WTC11 (cell line): ENCODE measurements at regions not wholly inside any gene's neighbourhood (a gene's known extent, or its start where the extent isn't known, plus 50 kb on each side); places are given as distances from the start of the nearest gene placed in this dataset.

Source experiments
- ATAC-seq: fragments of 200-7000 bp; cut with Tn5 transposase; 2 replicates; pipeline ENCODE4 v1.10.0; 2021; ENCODE audit warnings: mild to moderate bottlenecking, moderate library complexity
- CTCF ChIA-PET: fragments of 300-600 bp; sonication (Branson Sonifier 250); formaldehyde crosslinking; loops from one replicate; lab custom pipeline; 2021; ENCODE audit warnings: antibody characterized with exemption; lab: Charles Lee
- POLR2A ChIA-PET: fragments of 350-600 bp; sonication (Branson Sonifier 250); formaldehyde crosslinking; loops from one replicate; lab custom pipeline; 2021; ENCODE audit warnings: antibody characterized with exemption; lab: Charles Lee
- DNase-seq: peaks from one replicate; pipeline ENCODE4 v3.0.0; 2021; ENCODE audit warnings: low spot score
- H3K27ac Mint-ChIP-seq: 2 replicates; pipeline ENCODE4 v1.8.0; 2021; ENCODE audit warnings: mixed read lengths
- H3K27me3 Mint-ChIP-seq: 2 replicates; pipeline ENCODE4 v1.8.0; 2021; ENCODE audit warnings: low read depth, mild to moderate bottlenecking, moderate library complexity, mixed read lengths
- H3K36me3 Mint-ChIP-seq: 2 replicates; pipeline ENCODE4 v1.8.0; 2021; ENCODE audit warnings: mixed read lengths
- H3K4me1 Mint-ChIP-seq: 2 replicates; pipeline ENCODE4 v1.8.0; 2022; ENCODE audit warnings: mixed read lengths
- H3K4me3 Mint-ChIP-seq: 2 replicates; pipeline ENCODE4 v1.8.0; 2021; ENCODE audit warnings: mild to moderate bottlenecking, moderate library complexity, mixed read lengths
- H3K9me3 Mint-ChIP-seq: 2 replicates; pipeline ENCODE4 v1.8.0; 2021; ENCODE audit warnings: mixed read lengths
- CBFB ChIP-seq: sonication (generic); formaldehyde crosslinking; IDR thresholded peaks from 2 replicates; pipeline ENCODE4 v1.8.1; 2022; ENCODE audit warnings: mild to moderate bottlenecking, low read depth, missing genetic modification reagents
- FOXK1 ChIP-seq: sonication (generic); formaldehyde crosslinking; IDR thresholded peaks from 2 replicates; pipeline ENCODE4 v1.8.0; 2022; ENCODE audit warnings: mild to moderate bottlenecking, moderate library complexity, missing genetic modification reagents
- GTF2I ChIP-seq: fragments of 250-450 bp; sonication (Bioruptor Pico); conservative IDR thresholded peaks from 2 replicates; pipeline ENCODE4 v1.4.0; 2021; ENCODE audit warnings: mild to moderate bottlenecking
- JUN ChIP-seq: sonication (generic); formaldehyde crosslinking; IDR thresholded peaks from 2 replicates; pipeline ENCODE4 v1.8.0; 2023; ENCODE audit warnings: mild to moderate bottlenecking, missing genetic modification reagents
- MXD4 ChIP-seq: fragments of 250-450 bp; sonication (Bioruptor Pico); IDR thresholded peaks from 2 replicates; pipeline ENCODE4 v1.8.0; 2021; ENCODE audit warnings: mild to moderate bottlenecking, moderate library complexity, borderline replicate concordance
- NR3C1 ChIP-seq: sonication (generic); formaldehyde crosslinking; conservative IDR thresholded peaks from 2 replicates; pipeline ENCODE4 v1.8.1; 2023; ENCODE audit warnings: low read depth, mild to moderate bottlenecking, missing genetic modification reagents
- PRRX2 ChIP-seq: fragments of 250-450 bp; sonication (Bioruptor Pico); IDR thresholded peaks from 2 replicates; pipeline ENCODE4 v1.8.0; 2021; ENCODE audit warnings: mild to moderate bottlenecking
- RORB ChIP-seq: fragments of 250-450 bp; sonication (Bioruptor Pico); IDR thresholded peaks from 2 replicates; pipeline ENCODE4 v1.9.0; 2021; ENCODE audit warnings: mild to moderate bottlenecking
- SMAD4 ChIP-seq: sonication (generic); formaldehyde crosslinking; IDR thresholded peaks from 2 replicates; pipeline ENCODE4 v1.8.0; 2022; ENCODE audit warnings: mild to moderate bottlenecking, missing genetic modification reagents
- TP53 ChIP-seq: sonication (generic); formaldehyde crosslinking; IDR thresholded peaks from 2 replicates; pipeline ENCODE4 v1.8.1; 2023; ENCODE audit warnings: mild to moderate bottlenecking, missing genetic modification reagents
- ZNF263 ChIP-seq: sonication (generic); formaldehyde crosslinking; IDR thresholded peaks from 2 replicates; pipeline ENCODE4 v1.8.1; 2022; ENCODE audit warnings: low read depth, mild to moderate bottlenecking, moderate library complexity, missing genetic modification reagents
- TF ChIP-seq, protein P1 (sequence below): sonication (generic); formaldehyde crosslinking; IDR thresholded peaks from 2 replicates; pipeline ENCODE4 v1.8.0; 2022; ENCODE audit warnings: missing genetic modification reagents
- TF ChIP-seq, protein P2 (sequence below): fragments of 250-450 bp; sonication (Bioruptor Pico); conservative IDR thresholded peaks from 2 replicates; pipeline ENCODE4 v1.9.0; 2021; ENCODE audit warnings: mild to moderate bottlenecking
- TF ChIP-seq, protein P3 (sequence below): sonication (generic); formaldehyde crosslinking; IDR thresholded peaks from 2 replicates; pipeline ENCODE4 v1.8.1; 2022; ENCODE audit warnings: mild to moderate bottlenecking, moderate library complexity, missing genetic modification reagents
- TF ChIP-seq, protein P4 (sequence below): sonication (generic); formaldehyde crosslinking; IDR thresholded peaks from 2 replicates; pipeline ENCODE4 v1.8.0; 2023; ENCODE audit warnings: missing genetic modification reagents, mild to moderate bottlenecking, borderline replicate concordance
- TF ChIP-seq, protein P5 (sequence below): sonication (generic); formaldehyde crosslinking; IDR thresholded peaks from 2 replicates; pipeline ENCODE4 v1.8.1; 2023; ENCODE audit warnings: mild to moderate bottlenecking, missing genetic modification reagents, borderline replicate concordance

DNA sequence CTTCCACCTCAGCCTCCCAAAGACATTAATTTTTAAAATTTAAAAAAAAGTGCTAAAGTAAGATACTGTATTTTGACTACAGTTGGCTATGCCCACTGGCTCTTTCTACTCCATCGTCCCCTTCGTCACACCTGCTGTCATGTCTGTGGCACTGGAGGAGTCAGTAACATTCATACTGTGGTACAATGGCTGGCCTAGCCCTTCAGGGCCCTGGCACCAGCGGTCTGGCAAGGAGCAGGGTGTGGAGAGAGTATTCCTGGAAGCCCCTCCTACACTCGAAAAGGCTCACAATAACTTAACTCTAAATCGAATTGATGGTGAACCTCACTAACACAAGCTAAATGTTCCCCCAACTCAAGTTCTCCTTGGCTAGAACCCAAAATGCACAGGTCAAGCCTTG is 89.7 kb upstream of the RASGRF1 start:
- no peaks in the 10 kb centered on the region for H3K9me3 Mint-ChIP-seq
- no peaks in the 10 kb centered on the region for H3K36me3 Mint-ChIP-seq
- no peak overlapping the region for H3K27ac Mint-ChIP-seq
- H3K27me3 Mint-ChIP-seq: peaks cover 5% of the 10 kb centered on the region; the same call in 1 of the 2 replicates
- DNase-seq: no peak
- no peak overlapping the region for H3K4me3 Mint-ChIP-seq
- TF ChIP-seq ZNF263 (no peak), TP53 (CRISPR knock-in tag) (no peak), MXD4 (CRISPR knock-in tag) (no peak), FOXK1 (CRISPR knock-in tag) (no peak), RORB (CRISPR knock-in tag) (no peak), NR3C1 (no peak)
- TF ChIP-seq, protein P1, sequence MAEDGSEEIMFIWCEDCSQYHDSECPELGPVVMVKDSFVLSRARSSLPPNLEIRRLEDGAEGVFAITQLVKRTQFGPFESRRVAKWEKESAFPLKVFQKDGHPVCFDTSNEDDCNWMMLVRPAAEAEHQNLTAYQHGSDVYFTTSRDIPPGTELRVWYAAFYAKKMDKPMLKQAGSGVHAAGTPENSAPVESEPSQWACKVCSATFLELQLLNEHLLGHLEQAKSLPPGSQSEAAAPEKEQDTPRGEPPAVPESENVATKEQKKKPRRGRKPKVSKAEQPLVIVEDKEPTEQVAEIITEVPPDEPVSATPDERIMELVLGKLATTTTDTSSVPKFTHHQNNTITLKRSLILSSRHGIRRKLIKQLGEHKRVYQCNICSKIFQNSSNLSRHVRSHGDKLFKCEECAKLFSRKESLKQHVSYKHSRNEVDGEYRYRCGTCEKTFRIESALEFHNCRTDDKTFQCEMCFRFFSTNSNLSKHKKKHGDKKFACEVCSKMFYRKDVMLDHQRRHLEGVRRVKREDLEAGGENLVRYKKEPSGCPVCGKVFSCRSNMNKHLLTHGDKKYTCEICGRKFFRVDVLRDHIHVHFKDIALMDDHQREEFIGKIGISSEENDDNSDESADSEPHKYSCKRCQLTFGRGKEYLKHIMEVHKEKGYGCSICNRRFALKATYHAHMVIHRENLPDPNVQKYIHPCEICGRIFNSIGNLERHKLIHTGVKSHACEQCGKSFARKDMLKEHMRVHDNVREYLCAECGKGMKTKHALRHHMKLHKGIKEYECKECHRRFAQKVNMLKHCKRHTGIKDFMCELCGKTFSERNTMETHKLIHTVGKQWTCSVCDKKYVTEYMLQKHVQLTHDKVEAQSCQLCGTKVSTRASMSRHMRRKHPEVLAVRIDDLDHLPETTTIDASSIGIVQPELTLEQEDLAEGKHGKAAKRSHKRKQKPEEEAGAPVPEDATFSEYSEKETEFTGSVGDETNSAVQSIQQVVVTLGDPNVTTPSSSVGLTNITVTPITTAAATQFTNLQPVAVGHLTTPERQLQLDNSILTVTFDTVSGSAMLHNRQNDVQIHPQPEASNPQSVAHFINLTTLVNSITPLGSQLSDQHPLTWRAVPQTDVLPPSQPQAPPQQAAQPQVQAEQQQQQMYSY (CRISPR knock-in tag): no peak
- TF ChIP-seq, protein P2, sequence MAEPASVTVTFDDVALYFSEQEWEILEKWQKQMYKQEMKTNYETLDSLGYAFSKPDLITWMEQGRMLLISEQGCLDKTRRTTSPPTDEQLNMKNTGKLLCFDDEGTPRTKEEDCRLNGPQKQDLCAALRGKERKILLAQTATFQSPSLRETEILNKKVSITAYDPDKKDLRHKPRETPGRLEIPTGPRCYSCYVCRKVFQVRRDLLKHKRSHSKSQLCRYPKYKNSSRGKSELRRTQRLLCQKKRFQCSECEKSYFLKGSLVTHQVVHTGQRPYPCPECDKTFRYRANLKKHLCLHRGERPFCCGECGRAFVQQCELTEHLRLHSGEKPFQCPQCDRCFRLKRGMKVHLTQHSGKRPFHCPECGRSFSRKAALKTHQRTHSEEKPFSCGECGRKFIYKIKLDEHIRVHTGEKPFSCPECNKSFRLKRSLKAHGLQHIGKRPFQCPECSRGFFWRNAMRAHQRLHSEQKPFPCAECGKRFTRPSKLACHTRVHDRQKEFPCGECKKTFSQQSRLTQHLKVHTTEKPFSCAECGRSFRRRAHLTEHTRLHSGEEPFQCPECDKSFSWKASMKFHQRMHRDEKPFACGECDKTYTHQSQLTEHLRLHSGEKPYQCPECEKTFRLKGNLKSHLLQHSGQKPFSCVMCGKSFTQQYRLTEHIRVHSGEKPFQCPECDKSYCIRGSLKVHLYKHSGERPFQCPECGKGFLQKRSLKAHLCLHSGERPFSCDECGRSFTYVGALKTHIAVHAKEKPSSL (CRISPR knock-in tag): no peak
- TF ChIP-seq, protein P3, sequence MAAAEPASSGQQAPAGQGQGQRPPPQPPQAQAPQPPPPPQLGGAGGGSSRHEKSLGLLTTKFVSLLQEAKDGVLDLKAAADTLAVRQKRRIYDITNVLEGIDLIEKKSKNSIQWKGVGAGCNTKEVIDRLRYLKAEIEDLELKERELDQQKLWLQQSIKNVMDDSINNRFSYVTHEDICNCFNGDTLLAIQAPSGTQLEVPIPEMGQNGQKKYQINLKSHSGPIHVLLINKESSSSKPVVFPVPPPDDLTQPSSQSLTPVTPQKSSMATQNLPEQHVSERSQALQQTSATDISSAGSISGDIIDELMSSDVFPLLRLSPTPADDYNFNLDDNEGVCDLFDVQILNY (CRISPR knock-in tag): no peak
- ATAC-seq: no peak
- peaks cover 12% of the 10 kb centered on the region for H3K4me1 Mint-ChIP-seq
- CTCF ChIA-PET: interaction anchor here (1.2 to 11.1 kb wide), 2 partner anchors 12 to 152 kb away, joined by 3 to 276 read pairs; no protein-coding TSS in a partner anchor
- POLR2A ChIA-PET: no interaction called here

DNA sequence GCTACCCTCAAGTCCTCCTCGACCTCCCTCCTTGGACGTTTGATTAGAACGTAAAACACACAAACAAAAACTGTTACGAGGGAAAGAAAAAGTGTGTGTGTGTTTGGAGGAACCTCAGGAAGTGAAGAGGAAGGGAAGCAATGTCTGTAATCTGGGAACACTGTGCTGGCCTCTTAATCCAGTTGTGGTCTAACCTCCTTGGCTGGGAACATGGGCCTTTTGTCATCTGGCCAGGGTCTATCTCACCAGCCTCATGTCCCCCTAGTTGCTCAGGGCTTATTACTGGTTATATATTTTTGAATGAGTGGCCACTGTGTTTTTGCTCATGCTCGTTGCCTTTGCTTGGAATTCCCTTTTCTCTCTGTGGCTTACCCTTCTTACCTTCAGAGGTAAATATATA is 89.0 kb upstream of the RASGRF1 start:
- Mint-ChIP-seq H3K4me3 (no peak overlapping the region), H3K4me1 (peaks cover 9% of the 10 kb centered on the region), H3K27me3 (peaks cover 5% of the 10 kb centered on the region; the same call in 1 of the 2 replicates), H3K36me3 (no peaks in the 10 kb centered on the region), H3K27ac (no peak overlapping the region), H3K9me3 (no peaks in the 10 kb centered on the region)
- ChIA-PET POLR2A (no interaction called here), CTCF (interaction anchor here (1.0 to 11.1 kb wide), 3 partner anchors 11 to 172 kb away, joined by 3 to 276 read pairs (median 3); no protein-coding TSS in a partner anchor)
- no peak for DNase-seq
- no peak for ATAC-seq
- no peak for TF ChIP-seq CBFB
- no peak for TF ChIP-seq GTF2I (CRISPR knock-in tag)
- TF ChIP-seq PRRX2 (CRISPR knock-in tag): no peak
- no peak for TF ChIP-seq JUN (CRISPR knock-in tag)
- TF ChIP-seq, protein P4, sequence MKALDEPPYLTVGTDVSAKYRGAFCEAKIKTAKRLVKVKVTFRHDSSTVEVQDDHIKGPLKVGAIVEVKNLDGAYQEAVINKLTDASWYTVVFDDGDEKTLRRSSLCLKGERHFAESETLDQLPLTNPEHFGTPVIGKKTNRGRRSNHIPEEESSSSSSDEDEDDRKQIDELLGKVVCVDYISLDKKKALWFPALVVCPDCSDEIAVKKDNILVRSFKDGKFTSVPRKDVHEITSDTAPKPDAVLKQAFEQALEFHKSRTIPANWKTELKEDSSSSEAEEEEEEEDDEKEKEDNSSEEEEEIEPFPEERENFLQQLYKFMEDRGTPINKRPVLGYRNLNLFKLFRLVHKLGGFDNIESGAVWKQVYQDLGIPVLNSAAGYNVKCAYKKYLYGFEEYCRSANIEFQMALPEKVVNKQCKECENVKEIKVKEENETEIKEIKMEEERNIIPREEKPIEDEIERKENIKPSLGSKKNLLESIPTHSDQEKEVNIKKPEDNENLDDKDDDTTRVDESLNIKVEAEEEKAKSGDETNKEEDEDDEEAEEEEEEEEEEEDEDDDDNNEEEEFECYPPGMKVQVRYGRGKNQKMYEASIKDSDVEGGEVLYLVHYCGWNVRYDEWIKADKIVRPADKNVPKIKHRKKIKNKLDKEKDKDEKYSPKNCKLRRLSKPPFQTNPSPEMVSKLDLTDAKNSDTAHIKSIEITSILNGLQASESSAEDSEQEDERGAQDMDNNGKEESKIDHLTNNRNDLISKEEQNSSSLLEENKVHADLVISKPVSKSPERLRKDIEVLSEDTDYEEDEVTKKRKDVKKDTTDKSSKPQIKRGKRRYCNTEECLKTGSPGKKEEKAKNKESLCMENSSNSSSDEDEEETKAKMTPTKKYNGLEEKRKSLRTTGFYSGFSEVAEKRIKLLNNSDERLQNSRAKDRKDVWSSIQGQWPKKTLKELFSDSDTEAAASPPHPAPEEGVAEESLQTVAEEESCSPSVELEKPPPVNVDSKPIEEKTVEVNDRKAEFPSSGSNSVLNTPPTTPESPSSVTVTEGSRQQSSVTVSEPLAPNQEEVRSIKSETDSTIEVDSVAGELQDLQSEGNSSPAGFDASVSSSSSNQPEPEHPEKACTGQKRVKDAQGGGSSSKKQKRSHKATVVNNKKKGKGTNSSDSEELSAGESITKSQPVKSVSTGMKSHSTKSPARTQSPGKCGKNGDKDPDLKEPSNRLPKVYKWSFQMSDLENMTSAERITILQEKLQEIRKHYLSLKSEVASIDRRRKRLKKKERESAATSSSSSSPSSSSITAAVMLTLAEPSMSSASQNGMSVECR (CRISPR knock-in tag): no peak
- TF ChIP-seq, protein P5, sequence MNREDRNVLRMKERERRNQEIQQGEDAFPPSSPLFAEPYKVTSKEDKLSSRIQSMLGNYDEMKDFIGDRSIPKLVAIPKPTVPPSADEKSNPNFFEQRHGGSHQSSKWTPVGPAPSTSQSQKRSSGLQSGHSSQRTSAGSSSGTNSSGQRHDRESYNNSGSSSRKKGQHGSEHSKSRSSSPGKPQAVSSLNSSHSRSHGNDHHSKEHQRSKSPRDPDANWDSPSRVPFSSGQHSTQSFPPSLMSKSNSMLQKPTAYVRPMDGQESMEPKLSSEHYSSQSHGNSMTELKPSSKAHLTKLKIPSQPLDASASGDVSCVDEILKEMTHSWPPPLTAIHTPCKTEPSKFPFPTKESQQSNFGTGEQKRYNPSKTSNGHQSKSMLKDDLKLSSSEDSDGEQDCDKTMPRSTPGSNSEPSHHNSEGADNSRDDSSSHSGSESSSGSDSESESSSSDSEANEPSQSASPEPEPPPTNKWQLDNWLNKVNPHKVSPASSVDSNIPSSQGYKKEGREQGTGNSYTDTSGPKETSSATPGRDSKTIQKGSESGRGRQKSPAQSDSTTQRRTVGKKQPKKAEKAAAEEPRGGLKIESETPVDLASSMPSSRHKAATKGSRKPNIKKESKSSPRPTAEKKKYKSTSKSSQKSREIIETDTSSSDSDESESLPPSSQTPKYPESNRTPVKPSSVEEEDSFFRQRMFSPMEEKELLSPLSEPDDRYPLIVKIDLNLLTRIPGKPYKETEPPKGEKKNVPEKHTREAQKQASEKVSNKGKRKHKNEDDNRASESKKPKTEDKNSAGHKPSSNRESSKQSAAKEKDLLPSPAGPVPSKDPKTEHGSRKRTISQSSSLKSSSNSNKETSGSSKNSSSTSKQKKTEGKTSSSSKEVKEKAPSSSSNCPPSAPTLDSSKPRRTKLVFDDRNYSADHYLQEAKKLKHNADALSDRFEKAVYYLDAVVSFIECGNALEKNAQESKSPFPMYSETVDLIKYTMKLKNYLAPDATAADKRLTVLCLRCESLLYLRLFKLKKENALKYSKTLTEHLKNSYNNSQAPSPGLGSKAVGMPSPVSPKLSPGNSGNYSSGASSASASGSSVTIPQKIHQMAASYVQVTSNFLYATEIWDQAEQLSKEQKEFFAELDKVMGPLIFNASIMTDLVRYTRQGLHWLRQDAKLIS (CRISPR knock-in tag): no peak
- TF ChIP-seq, protein P1 (CRISPR knock-in tag): no peak
- no peak for TF ChIP-seq NR3C1
- TF ChIP-seq SMAD4 (CRISPR knock-in tag): no peak
